Activated CD4-positive, alpha-beta T cell treated with anti-CD3 and anti-CD28 coated beads, Interleukin-2, amount 10 ng/mL, durations not matched to agents 7 days and 5 days (primary cell): ENCODE measurements at regions not wholly inside any gene's neighbourhood (a gene's known extent, or its start where the extent isn't known, plus 50 kb on each side); places are given as distances from the start of the nearest gene placed in this dataset. TPM values are rescaled to one million over a fixed set of nuclear protein-coding genes. Genes with fewer than 3 reads are reported as not detected.

ENCODE experiments used
- CTCF ChIA-PET: fragments of 350-600 bp; sonication (Branson Sonifier 250); formaldehyde crosslinking; loops from one replicate; lab custom pipeline; 2021; ENCODE audit warnings: antibody characterized with exemption; lab: Charles Lee
- POLR2A ChIA-PET: fragments of 350-600 bp; sonication (Branson Sonifier 250); formaldehyde crosslinking; loops from one replicate; lab custom pipeline; 2021; ENCODE audit warnings: antibody characterized with exemption; lab: Charles Lee
- DNase-seq: peaks from one replicate; pipeline ENCODE4 v3.0.0-alpha.2; 2020
- H3K27ac Mint-ChIP-seq: one replicate; pipeline ENCODE4 v1.8.0; 2021; ENCODE audit warnings: mild to moderate bottlenecking, moderate library complexity, mixed read lengths
- H3K27me3 Mint-ChIP-seq: one replicate; pipeline ENCODE4 v1.8.0; 2021; ENCODE audit warnings: mixed read lengths
- H3K36me3 Mint-ChIP-seq: one replicate; pipeline ENCODE4 v1.8.0; 2021; ENCODE audit warnings: low read depth, mixed read lengths
- H3K4me1 Mint-ChIP-seq: one replicate; pipeline ENCODE4 v1.8.0; 2021; ENCODE audit warnings: mixed read lengths
- H3K4me3 Mint-ChIP-seq: one replicate; pipeline ENCODE4 v1.8.0; 2021; ENCODE audit warnings: mild to moderate bottlenecking, moderate library complexity, mixed read lengths
- H3K9me3 Mint-ChIP-seq: one replicate; pipeline ENCODE4 v1.8.0; 2021; ENCODE audit warnings: mixed read lengths
- microRNA-seq: library from miRNA; unstranded; fragments of <30 nt; microRNA quantifications from one replicate; pipeline ENCODE4 v1.2.0, GENCODE V29; 2021; ENCODE audit warnings: borderline microRNAs expressed, borderline replicate concordance

GRCh38 chr15:36502509-36502908 lies 76.9 kb upstream of the CDIN1 start:
- Mint-ChIP-seq H3K36me3 (no peaks in the 10 kb centered on the region), H3K27me3 (peaks cover 32% of the 10 kb centered on the region), H3K9me3 (no peaks in the 10 kb centered on the region), H3K27ac (no peak overlapping the region), H3K4me1 (no peaks in the 10 kb centered on the region), H3K4me3 (no peak overlapping the region)
- no peak for DNase-seq
- CTCF ChIA-PET = no interaction called here
- POLR2A ChIA-PET = no interaction called here

GRCh38 chr15:36506733-36507356 lies 72.6 kb upstream of the CDIN1 start:
- ChIA-PET CTCF (no interaction called here), POLR2A (no interaction called here)
- no peak overlapping the region for H3K27ac Mint-ChIP-seq
- H3K4me3 Mint-ChIP-seq = no peak overlapping the region
- no peaks in the 10 kb centered on the region for H3K36me3 Mint-ChIP-seq
- no peak for DNase-seq
- peaks cover 13% of the 10 kb centered on the region for H3K27me3 Mint-ChIP-seq
- H3K4me1 Mint-ChIP-seq = no peaks in the 10 kb centered on the region
- H3K9me3 Mint-ChIP-seq = no peaks in the 10 kb centered on the region

GRCh38 chr15:36507458-36507857 lies 72.0 kb upstream of the CDIN1 start:
- ChIA-PET POLR2A (no interaction called here), CTCF (no interaction called here)
- H3K9me3 Mint-ChIP-seq = no peaks in the 10 kb centered on the region
- no peaks in the 10 kb centered on the region for H3K4me1 Mint-ChIP-seq
- H3K36me3 Mint-ChIP-seq = no peaks in the 10 kb centered on the region
- H3K4me3 Mint-ChIP-seq = no peak overlapping the region
- peaks cover 12% of the 10 kb centered on the region for H3K27me3 Mint-ChIP-seq
- H3K27ac Mint-ChIP-seq = no peak overlapping the region
- no peak for DNase-seq

GRCh38 chr15:36511594-36511993 lies 67.8 kb upstream of the CDIN1 start:
- H3K36me3 Mint-ChIP-seq = no peaks in the 10 kb centered on the region
- ChIA-PET POLR2A (no interaction called here), CTCF (no interaction called here)
- no peak overlapping the region for H3K27ac Mint-ChIP-seq
- H3K27me3 Mint-ChIP-seq = peaks cover 3% of the 10 kb centered on the region
- H3K9me3 Mint-ChIP-seq = no peaks in the 10 kb centered on the region
- no peak for DNase-seq
- no peaks in the 10 kb centered on the region for H3K4me1 Mint-ChIP-seq
- H3K4me3 Mint-ChIP-seq = no peak overlapping the region

GRCh38 chr15:36517758-36518157 lies 61.7 kb upstream of the CDIN1 start:
- no peak for DNase-seq
- Mint-ChIP-seq H3K27ac (no peak overlapping the region), H3K4me1 (no peaks in the 10 kb centered on the region), H3K9me3 (no peaks in the 10 kb centered on the region), H3K4me3 (no peak overlapping the region), H3K36me3 (no peaks in the 10 kb centered on the region), H3K27me3 (peaks cover 5% of the 10 kb centered on the region)
- POLR2A ChIA-PET = no interaction called here
- CTCF ChIA-PET = no interaction called here

GRCh38 chr15:36519067-36519466 lies 60.4 kb upstream of the CDIN1 start:
- no peak overlapping the region for H3K4me3 Mint-ChIP-seq
- no peaks in the 10 kb centered on the region for H3K4me1 Mint-ChIP-seq
- no peak for DNase-seq
- no peaks in the 10 kb centered on the region for H3K9me3 Mint-ChIP-seq
- no peak overlapping the region for H3K27ac Mint-ChIP-seq
- CTCF ChIA-PET = no interaction called here
- POLR2A ChIA-PET = no interaction called here
- no peaks in the 10 kb centered on the region for H3K36me3 Mint-ChIP-seq
- peaks cover 5% of the 10 kb centered on the region for H3K27me3 Mint-ChIP-seq

GRCh38 chr15:36525430-36525829 lies 54.0 kb upstream of the CDIN1 start:
- Mint-ChIP-seq H3K4me3 (no peak overlapping the region), H3K36me3 (no peaks in the 10 kb centered on the region), H3K9me3 (no peaks in the 10 kb centered on the region), H3K27ac (no peak overlapping the region), H3K27me3 (peaks cover 7% of the 10 kb centered on the region), H3K4me1 (no peaks in the 10 kb centered on the region)
- ChIA-PET POLR2A (no interaction called here), CTCF (no interaction called here)
- no peak for DNase-seq

- CTCF ChIA-PET = no interaction called here
These were observed 51.9 kb upstream of the CDIN1 start for GRCh38 chr15:36527235-36528162.

GRCh38 chr15:36529296-36530011 lies 50.0 kb upstream of the CDIN1 start:
- Mint-ChIP-seq H3K36me3 (no peaks in the 10 kb centered on the region), H3K27me3 (peaks cover 7% of the 10 kb centered on the region), H3K4me3 (no peak overlapping the region), H3K4me1 (no peaks in the 10 kb centered on the region), H3K9me3 (no peaks in the 10 kb centered on the region), H3K27ac (no peak overlapping the region)
- POLR2A ChIA-PET = no interaction called here
- no peak for DNase-seq
- CTCF ChIA-PET = no interaction called here

More at GRCh38 chr15:36527235-36528162, 51.9 kb upstream of the CDIN1 start:
- Mint-ChIP-seq H3K4me3 (no peak overlapping the region), H3K9me3 (no peaks in the 10 kb centered on the region), H3K4me1 (no peaks in the 10 kb centered on the region), H3K27ac (no peak overlapping the region), H3K27me3 (peaks cover 7% of the 10 kb centered on the region), H3K36me3 (no peaks in the 10 kb centered on the region)
- POLR2A ChIA-PET = no interaction called here
- DNase-seq = no peak

Small RNA genes lying in the stretch of these regions (microRNA-seq; reads per million reads assigned to microRNA genes)
- not detected for gene MIR4510
